Left kidney (tissue), 1 donor: ENCODE measurements at regions not wholly inside any gene's neighbourhood (a gene's known extent, or its start where the extent isn't known, plus 50 kb on each side); places are given as distances from the start of the nearest gene placed in this dataset.

ENCODE experiments used
- DNase-seq: peaks from one replicate; pipeline ENCODE4 v3.0.0-alpha.2; 2013

DNA sequence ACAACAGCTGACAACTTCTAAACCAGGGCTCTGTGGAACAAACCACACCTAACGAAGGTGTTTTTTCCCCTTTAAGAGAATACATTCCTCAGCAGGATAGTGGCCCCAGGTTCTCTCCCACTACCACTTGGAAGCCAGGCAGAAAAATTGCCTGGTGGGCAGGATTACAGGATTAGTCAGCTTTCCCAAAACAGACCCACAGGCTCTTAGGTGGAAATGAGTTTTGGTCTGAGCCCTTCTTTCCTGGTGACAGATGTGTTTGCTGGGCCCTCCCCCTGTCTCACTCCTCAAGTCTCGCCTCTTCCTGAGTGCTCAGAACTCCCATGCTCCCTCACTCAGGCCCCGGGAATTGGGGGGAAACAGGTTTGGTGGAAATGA lies 139.4 kb upstream of the HAAO start:
- DNase-seq, result no peak

DNA sequence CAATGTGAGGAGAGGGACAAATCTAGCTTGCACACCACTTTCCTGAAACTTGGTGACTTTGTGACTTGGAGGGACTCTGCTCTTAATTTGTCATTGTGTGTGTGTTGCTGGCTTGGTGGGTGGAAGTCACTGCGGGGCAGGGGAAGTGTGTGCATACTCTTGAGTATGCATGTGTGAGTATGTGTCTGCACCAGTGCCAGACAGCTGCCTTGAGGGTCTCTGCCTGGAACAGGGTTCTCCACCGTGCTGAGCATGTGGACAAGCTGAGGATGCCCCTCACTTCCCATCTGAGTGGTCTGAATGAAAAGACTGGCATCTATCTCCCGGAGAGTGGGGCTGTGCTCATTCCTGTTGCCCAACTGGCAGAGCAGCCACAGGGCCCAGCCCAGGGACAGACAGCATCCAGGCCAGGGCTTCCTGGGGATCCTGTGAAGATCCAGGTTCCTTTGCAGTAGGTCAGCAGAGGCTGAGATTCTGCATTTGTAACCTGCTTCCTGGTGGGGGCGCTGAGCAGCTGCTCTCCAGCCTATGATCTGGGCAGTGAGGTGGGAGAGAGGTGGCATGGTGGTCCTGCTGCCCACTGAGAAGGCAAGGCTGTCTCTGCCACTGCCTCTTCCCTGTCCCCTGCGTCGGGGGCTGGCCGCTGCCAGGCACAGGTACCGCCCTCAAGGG lies 138.9 kb upstream of the HAAO start:
- no peak for DNase-seq

DNA sequence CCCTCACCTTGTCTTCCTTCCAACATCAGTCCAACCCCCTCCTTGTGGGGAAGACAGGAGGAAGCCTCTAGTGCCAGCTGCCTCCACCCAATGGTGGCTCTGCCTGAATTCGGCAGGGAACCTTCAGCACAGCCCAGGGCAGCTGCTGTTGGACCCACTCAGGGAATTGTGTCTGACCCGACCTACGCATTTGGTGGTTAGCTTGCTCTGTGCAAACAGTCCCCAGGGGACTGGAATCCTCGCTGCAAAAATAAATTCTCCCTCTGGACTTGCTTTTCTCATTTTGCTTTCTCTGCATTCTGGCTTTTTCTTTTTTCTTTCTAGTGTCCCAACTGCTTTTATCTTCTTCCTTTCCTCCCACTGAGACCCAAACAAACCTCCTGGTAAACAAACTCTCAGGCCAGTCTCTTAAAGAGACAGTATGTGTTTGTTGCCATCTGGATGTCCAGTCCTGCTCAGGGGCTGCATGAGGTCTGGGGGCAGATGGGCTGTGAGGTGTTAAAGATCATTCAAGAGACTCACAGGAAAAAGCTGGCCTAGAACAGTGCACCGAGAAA lies 137.7 kb upstream of the HAAO start:
- DNase-seq, result no peak

DNA sequence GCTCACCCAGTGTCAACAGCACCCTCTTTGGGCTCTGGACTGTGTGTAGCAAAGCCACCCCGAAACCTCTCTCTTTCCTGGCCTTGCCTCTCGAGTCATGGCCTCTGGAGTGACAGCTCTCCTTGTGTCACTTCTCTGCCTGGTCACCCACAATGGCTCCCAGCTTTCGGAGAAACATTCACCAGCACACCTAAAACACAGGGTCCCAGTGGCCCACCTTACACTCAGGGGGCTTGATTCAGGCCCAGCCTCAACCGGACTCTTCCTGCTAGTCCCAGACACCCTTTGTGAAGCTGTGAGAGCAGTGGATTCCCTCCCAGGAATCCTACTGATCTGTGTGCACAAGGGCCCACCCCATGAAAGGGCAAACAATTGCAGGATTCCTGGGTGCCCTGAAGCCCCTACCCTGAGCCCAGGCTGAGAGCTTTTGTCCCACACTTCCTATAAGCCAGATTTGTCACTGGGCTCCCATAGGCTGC lies 137.2 kb upstream of the HAAO start:
- DNase-seq, result no peak

DNA sequence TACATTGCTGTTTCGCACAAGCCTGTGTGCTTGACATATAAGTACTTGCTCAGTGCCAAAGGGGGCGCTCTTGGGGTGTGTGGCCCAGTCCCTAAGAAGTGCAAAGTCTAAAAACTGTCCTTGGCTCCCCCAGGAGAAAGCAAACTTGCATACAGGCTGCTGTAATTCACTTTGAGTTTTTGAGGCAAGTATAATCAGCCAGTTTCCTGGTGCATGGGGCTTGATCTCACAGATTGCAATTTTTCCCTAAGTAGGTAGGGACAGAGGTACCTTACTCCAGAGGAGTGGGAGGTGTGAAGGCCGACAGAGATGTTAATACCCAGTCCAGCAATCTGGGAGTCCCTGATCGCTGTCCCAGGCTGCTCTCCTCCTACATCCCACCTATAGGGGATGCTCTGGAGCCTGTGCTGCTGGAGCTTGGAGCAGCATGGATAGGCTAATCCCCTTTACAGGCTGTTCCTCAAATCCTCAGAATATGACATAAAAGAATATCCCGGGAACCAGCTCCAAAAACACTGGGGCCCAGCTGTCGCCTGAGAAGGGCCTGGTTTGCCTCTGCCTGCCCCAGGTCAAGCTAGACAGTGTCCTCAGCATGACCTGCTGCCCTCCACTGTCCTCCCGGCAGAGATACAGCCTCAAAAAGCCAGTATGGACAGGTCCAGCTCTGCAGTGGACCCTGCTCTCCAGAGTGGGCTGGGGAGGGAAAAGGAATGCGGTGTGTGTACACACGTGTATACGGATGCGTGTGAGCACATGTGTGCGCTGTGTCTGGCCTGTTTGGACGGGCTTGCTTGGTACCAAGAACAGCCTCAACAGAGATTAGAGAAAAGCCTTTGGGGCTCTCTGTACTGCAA lies 136.5 kb upstream of the HAAO start:
- DNase-seq, result no peak

DNA sequence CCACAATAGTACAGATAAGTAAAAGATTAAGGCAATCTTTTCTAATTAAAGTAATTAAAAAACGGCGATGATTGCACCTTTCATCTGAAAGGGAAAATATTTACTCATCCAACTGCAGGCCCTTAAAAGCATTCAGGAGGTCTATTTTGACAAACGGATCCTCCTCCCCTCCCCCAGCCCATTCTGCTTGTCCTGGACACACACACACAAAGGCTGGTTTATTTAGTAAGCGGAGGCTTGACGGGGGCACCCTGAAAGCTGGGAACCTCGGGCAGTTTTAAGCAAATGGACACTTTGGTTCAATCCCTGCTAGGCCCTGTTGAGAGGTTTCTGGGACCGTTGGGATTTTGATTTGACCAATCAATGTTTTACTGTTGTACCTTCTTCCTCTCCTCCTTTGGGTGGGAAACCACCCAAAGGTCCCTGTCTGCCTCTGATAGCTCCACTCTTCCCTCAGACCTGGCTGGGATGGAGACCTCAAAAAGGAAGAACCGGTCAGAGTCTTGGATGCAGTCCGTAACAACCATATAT lies 135.8 kb upstream of the HAAO start:
- no peak for DNase-seq

DNA sequence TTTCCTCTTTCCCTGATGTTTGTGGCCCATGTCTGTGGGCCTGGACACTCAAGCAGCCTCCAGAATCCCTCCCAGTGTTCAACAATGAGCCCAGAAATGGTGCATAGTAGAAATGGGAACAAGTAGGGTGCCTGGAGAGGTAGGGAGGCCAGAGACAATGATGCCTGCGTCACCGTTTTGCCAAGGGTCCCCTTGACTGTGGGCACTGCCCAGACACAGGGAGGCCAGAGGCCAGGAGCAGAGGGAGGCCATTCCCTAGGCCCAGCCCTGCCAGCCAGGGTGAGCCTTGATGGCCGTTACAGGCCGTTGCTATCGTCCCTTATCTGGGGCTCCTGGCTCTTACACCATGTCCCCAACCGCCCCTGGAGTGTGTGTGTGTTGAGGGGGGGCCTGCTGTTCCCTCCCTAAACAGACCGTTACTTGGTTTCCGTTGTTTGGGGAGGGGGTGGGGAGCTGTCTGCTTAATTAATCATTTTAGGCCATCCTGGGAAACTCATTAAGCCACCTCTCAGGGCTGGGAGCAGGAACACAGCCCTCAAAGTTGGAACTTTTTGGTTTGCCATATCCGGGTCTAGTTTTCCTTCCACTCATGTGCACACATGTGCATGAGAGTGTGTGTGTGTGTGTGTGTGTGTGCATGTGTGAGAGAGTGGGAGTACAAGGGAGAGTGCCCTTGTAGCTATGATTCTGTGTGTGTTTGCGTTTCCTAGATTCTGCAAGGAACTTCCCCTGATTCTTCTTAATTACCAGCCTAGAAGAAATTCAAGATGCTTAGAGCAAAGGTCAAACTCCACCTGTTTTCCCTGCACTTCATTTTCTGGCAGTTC lies 135.2 kb upstream of the HAAO start:
- peak; percentile 83 for DNase-seq

DNA sequence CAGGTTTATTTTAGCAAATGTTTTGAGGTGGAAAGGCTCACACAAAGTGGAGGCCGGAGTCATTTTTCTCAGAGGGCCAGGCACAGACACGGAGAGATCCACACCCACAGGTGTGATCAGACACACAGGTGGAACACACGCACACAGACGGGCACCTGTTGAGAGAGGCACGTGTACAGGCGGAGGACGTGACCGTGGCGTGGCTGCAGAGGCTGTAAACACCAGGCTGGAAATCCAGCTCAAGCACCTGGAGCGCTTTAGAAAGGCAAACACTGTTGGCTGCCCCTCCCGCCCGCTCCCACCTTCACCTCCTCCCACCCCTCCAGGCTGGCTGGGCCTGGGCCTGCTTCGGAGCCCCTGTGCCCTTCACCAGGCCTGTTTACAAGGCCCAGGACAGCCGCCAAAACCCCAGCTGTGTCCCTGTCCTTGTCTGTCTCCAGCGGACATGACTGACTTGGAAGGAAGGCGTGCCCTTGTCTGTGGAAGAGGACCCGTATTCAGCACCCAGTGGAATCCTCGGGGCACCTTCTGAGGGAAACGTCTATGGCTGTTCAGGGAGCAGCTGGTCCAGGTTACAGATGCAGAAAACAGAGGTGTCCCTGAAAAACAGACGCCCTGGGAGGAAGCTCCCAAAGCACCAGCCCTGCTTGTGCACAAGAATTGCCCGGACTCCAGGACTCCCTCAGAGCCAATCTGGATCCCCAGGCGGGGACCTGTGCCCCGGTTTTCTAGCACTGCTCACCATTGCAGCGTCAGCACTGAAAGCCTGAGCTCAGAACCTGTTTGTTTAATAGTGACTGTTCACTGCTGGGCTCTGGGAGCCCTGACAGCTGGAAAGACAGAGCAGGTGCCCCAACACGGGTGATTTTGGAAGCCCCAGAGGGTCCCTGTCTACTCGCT lies 134.3 kb upstream of the HAAO start:
- no peak for DNase-seq

DNA sequence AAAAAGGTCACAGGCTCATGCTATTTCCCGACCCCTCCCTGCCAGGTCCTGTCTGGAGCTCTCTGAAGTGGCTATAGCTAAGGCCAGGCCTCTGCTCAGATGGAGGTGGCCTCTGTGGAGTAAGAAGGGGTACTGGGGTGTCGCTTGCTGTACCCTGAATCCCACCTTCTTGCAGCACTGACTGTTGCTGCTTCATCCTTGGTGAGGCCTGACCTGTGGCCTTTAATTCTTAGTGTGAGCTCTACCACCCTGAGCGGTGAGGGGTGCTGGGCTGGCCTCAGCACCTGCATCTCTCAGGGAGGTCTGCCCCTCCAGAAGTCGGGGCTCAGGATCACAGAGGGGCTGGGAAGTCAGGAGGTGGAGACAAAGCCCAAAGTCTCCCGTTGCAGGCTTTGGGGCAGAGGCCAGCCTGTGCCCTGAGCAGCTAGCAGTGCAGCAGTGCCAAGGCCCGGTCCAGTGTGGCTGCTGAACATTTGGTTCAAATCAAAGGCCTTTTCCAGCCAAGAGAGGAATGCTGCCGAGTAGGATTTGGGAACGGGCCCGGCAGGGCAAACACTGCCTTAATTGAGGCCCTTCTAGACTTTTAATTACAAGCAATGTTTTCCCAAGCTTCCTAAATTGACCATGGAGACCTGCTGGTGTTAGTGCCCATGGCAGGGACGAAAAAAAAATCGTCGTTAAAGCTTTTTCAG lies 133.5 kb upstream of the HAAO start:
- DNase-seq, result no peak

DNA sequence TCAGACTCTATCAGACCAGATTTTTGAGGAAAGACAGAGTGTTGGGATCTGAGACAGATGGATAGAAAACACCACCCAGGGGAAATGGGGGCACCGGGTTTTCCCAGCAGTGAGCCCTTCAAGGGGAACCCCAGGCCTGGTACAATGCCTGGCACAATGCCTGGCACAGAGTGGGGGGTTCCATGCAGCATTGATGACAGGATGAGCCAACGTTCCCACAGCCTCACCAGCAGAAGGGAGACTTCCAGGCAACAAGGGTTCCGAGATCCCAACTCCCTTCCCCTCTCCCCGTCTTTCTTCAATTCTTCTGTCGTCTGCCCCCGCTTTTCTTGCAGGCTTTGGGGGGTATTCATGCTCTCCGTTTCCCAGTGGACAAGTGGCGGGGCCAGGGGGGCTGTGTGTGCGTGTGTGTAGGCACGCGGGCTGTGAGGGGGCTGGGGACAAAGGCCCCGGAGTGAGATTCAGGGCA lies 132.1 kb upstream of the HAAO start:
- DNase-seq, result no peak

DNA sequence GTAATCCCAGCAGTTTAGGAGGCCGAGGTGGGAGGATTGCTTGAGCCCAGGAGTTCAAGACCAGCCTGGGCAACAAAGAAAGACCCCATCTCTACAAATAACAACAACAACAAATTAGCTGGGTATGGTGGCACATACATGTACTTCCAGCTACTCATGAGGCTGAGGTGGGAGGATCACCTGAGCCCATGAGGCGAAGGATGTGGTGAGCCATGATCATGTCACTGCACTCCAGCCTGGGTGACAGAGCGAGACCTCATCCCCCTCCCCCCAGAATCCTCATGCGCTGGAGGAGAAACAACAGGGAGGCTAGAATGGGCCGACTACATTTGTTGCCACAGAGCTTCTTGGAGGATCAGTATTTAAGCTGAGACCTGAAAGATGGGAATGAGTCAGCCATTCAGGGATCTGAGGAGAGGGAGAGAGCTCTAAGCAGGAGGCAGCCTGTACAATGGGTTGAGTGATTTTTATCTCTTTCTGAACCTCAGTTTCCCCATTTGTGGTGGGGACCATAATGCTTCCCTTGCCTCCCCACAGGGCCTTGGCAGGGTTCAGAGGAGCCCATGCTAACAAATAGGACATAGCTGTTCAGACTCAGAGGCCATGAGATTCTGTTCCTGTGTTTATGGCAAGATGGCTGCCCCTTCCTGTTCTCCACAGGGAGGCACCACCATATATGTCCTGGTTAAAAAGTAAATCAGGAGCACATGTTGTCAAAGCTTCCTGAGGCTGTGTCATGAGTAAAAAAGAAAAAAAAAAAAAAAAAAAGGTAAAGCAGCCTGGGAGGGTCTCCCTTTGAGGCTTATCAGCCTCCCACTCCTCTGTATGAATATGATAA lies 131.4 kb upstream of the HAAO start:
- DNase-seq, result no peak

DNA sequence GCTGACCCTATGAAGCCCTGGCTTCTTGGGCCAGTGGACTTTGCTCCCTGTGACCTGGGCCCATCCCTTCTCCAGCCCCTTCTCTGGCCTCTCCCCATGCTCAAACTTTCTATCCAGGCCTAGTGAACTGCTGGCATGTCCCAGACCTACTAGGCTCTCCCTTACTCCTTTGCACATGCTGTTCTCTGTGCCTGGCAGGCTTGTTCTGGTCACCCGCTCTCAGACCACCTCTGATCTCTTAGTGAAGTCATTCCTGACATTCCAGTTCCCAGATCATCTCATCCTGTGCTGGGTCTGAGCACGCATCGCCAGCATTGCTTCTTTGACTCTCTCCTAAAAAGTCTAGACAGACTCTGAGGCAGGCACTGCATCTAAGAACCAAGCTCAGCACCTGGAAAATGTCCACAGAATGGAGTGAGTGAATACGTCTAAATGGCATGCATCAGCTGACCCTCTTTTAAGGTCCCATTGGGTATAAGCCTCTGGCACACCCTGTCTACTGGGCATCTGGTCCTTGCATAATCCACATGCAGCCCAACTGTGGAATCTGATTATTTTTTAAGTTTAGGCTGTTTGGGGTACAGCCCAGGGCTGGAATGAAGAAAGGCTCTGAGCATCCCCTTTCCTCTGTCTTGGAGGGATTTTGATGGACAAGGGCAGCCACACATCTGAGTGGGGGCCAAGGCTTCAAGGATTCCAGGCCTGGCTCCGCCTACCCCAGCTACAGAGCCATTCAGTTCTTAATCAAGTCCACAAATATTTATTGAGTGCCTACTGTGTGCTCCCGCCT lies 130.6 kb upstream of the HAAO start:
- DNase-seq, result no peak

DNA sequence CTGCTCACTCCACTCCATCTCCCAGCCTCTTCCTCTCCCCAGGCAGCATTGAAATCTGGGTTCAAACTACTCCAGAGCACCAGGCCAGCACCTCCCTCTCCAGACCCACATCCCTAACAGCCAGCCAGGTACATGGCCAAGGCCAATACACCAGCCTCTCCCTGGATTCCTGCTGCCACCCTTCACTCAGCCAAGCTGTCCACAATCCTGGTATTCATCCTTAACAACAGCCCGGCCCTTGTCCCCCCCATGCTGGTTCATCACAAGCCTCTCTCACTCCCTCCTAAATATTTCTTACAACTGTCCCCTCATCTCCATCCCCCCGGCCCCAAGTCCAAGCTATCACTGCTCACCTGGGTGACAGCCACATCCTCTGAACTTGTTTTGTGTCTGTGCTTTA lies 129.9 kb upstream of the HAAO start:
- no peak for DNase-seq

DNA sequence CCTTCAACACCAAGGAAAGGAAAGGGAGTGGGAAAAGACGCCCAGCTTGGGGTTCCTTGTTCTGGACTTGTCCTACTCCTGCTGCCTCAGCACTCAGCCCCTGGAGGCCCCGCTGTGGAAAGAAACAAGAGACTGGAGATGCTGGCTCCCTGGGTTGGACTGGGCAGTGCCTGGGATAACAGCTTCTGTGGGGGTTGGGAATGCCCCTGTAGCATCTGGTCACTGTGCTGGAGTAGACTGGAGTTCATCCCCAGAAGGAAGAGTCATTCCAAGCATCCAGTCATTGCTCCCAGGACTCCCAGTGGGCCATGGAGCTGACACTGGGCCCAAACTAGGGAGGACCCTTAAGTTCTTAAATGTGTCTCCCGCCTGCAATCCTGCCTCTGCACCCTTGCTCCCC lies 129.3 kb upstream of the HAAO start:
- DNase-seq, result no peak

DNA sequence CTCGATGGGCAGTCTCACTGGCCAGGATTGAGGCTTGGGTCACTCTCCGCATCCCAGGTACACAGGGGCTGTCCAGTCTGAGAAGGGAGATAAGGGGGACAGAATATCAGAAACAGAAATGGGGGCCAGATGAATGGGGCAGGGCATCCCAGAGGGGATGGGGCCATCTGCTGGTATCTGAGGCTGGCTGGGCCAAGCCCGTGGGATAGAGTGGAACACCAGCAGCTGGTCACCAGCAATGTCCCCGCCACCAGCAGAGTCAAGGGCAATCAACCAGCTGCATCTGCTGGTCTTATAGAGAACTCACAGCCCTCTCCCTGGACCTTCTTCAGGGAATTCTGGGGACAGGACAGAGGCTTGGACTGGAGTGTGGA lies 128.8 kb upstream of the HAAO start:
- DNase-seq, result no peak

DNA sequence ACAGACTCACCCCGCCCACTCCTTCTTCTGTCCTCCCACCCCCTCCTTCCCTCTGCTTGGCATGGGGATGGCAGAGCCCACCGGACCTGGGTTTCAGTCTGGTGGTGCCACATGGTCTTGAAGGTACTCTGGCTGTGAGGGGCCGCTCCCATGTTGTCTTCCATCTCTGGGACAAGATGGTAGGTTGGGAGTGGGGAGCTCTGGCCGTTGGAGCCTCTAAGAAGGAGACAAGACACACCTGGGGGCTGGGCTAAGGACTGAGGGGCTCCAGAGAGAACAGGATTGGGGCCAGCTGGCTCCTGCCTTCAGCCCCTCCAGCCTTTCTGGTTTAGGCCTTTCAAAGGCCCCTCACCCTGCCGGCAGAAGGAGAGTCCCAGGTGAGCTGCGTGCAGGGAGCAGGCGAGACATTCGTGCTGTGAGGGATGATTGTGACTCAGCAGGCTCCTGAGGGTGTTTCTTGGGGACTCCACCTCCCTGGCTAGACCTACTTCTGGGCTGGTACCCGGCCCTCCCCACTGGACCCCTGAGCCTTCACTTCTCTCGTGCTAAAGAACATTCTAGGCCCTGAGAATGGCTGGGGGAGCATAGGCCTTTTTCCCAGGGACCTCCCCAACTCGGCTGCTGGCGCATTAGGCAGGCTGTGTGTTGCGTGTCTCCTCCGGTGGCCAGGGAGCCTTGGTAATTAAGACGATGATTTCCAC lies 128.2 kb upstream of the HAAO start:
- DNase-seq, result no peak

DNA sequence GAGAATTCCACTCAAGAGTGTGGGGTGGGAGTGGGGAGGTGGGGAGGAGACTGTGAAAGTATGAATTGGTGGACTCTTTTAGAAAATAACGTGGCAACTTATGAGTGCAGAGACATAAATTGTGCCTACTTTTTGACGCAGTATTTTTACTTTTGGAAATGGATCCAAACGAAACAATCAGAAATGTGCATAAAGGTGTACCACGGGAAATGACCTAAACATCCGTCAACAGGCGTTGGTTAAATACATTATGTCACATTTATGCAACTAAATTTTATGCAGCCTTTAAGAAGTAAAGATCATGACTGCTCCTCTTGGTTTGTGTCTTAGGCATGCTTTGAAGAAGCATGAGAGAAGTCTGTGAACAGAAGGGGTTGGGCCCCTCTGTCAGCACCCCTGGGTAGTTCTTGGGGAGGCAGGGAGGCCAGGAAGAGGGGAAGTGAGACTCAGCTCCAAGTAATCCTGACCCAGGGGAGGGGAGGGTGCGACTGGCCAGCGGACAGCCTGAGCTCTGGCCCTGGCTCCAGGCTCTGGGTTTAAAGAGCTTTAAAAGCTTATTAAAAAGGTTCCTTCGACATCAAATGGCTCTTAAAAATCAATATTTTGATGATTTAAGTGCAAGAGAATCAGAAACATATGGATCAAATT lies 126.4 kb upstream of the HAAO start:
- DNase-seq, result no peak
